ENCODE measurements at regions not wholly inside any gene's neighbourhood (a gene's known extent, or its start where the extent isn't known, plus 50 kb on each side); places are given as distances from the start of the nearest gene placed in this dataset.

GRCh38 chr6:156161471-156161870, 615.7 kb upstream of the ARID1B start:
- H3K79me2 ChIP-seq (replicated peaks; ENCODE audit: insufficient read depth, low read length), result no peaks in the 10 kb centered on the region
- H3K27ac ChIP-seq (ENCODE audit: low read length), result no peak overlapping the region
- H3F3A ChIP-seq (ENCODE audit: insufficient read depth, low read length, poor library complexity, severe bottlenecking), result no peaks in the 10 kb centered on the region
- H3K4me2 ChIP-seq (ENCODE audit: low read length), result no peak overlapping the region
- no peaks in the 10 kb centered on the region for H3K9me2 ChIP-seq (ENCODE audit: insufficient read depth, low read length)
- H3K36me3 ChIP-seq (ENCODE audit: insufficient read depth, low read length), result no peaks in the 10 kb centered on the region
- H4K20me1 ChIP-seq (ENCODE audit: insufficient read depth), result no peaks in the 10 kb centered on the region
- no peak overlapping the region for H2AFZ ChIP-seq (ENCODE audit: low read depth, low read length)
- no peak overlapping the region for H3K4me3 ChIP-seq (ENCODE audit: low read length)
- H3K9me3 ChIP-seq (ENCODE audit: low read length), result no peaks in the 10 kb centered on the region
- no peaks in the 10 kb centered on the region for H3K27me3 ChIP-seq (ENCODE audit: insufficient read depth, low read depth, low read length)
- TF ChIP-seq EZH2 (IDR thresholded peaks at IDR 0.05; ENCODE audit: borderline replicate concordance, insufficient read depth, low read length, poor library complexity, severe bottlenecking) (no peak), POLR2AphosphoS5 (IDR thresholded peaks at IDR 0.05) (no peak), CTCF (IDR thresholded peaks at IDR 0.05; ENCODE audit: poor library complexity, severe bottlenecking) (no peak), SMC3 (conservative IDR thresholded peaks at IDR 0.05; ENCODE audit: poor library complexity) (no peak), REST (IDR thresholded peaks at IDR 0.05; ENCODE audit: borderline replicate concordance) (no peak), RAD21 (conservative IDR thresholded peaks at IDR 0.05) (no peak), MXI1 (conservative IDR thresholded peaks at IDR 0.05; ENCODE audit: poor library complexity, severe bottlenecking) (no peak), EP300 (conservative IDR thresholded peaks at IDR 0.05; ENCODE audit: poor library complexity, severe bottlenecking) (no peak)
- no peak overlapping the region for H3K9ac ChIP-seq (ENCODE audit: low read length)

GRCh38 chr6:156160795-156161165, 616.4 kb upstream of the ARID1B start:
- Histone ChIP-seq H3K27ac (ENCODE audit: low read length) (no peak overlapping the region), H2AFZ (ENCODE audit: low read depth, low read length) (no peak overlapping the region), H3F3A (ENCODE audit: insufficient read depth, low read length, poor library complexity, severe bottlenecking) (no peaks in the 10 kb centered on the region), H3K9ac (ENCODE audit: low read length) (no peak overlapping the region), H3K36me3 (ENCODE audit: insufficient read depth, low read length) (no peaks in the 10 kb centered on the region), H3K27me3 (ENCODE audit: insufficient read depth, low read depth, low read length) (no peaks in the 10 kb centered on the region), H3K9me3 (ENCODE audit: low read length) (no peaks in the 10 kb centered on the region), H3K79me2 (replicated peaks; ENCODE audit: insufficient read depth, low read length) (no peaks in the 10 kb centered on the region), H3K4me3 (ENCODE audit: low read length) (no peak overlapping the region), H3K4me2 (ENCODE audit: low read length) (no peak overlapping the region), H4K20me1 (ENCODE audit: insufficient read depth) (no peaks in the 10 kb centered on the region), H3K9me2 (ENCODE audit: insufficient read depth, low read length) (no peaks in the 10 kb centered on the region)
- TF ChIP-seq MXI1 (conservative IDR thresholded peaks at IDR 0.05; ENCODE audit: poor library complexity, severe bottlenecking), result no peak
- no peak for TF ChIP-seq TAF1 (IDR thresholded peaks at IDR 0.05; ENCODE audit: low read depth)
- no peak for TF ChIP-seq REST (IDR thresholded peaks at IDR 0.05; ENCODE audit: borderline replicate concordance)

All from neural cell (in vitro differentiated cells).